HEK293T (cell line): ENCODE measurements at regions not wholly inside any gene's neighbourhood (a gene's known extent, or its start where the extent isn't known, plus 50 kb on each side); places are given as distances from the start of the nearest gene placed in this dataset.

Source experiments
- ELF4 ChIP-seq: fragments of 450-650 bp; IDR thresholded peaks from 2 replicates; pipeline ENCODE4 v1.6.1; 2017; ENCODE audit warnings: antibody characterized with exemption
- PKNOX1 ChIP-seq: fragments of 450-650 bp; IDR thresholded peaks from 2 replicates; pipeline ENCODE4 v1.6.1; 2016

- TF ChIP-seq ELF4, result no peak
- no peak for TF ChIP-seq PKNOX1
Measured at GRCh38 chr11:41984023-41984422, 524.6 kb upstream of the LRRC4C start.
